NCI-H526 (cell line): ENCODE measurements at regions not wholly inside any gene's neighbourhood (a gene's known extent, or its start where the extent isn't known, plus 50 kb on each side); places are given as distances from the start of the nearest gene placed in this dataset.

Source experiments
- DNase-seq, 2 experiments: peaks; one replicate each; lab custom pipeline; 2025; lab: John Stamatoyannopoulos, UW

- DNase-seq = no peak
Observed at GRCh38 chr2:14270036-14270582, 362.4 kb upstream of the LRATD1 start.

DNA sequence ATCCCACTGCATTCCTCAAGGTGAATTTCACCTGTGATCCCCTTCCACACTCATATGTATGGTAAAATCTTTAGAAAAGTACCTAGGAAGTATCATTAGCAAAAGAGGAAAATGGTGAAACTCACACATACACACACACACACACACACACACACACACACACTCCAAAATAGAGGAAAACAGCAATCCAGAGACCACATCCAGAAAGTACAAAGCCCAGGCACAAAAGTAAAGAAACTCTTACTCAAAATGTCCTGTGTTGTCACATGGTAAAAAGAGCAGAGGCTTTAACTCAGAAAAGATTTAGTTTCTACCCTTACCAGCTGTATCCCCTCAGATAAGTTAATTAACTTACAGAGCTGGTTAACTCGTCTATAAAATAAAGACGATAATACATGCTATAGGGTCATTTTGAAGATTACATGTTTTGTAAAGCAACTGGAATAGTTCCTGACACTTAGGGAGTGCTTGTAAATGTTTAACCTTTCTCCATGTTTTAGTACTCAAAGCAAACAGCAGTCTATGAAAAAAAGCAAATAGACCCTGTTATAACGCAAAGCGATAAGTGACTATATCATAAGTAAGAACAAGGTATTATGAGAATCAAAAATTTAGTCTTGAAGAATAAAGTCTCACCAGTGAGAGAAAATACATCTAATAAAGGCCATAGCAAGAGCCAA lies 360.0 kb upstream of the LRATD1 start:
- no peak for DNase-seq

- DNase-seq = no peak
Observed at GRCh38 chr2:14273650-14274049, 358.9 kb upstream of the LRATD1 start.

GRCh38 chr2:14284244-14284643 lies 348.3 kb upstream of the LRATD1 start:
- DNase-seq = no peak

DNA sequence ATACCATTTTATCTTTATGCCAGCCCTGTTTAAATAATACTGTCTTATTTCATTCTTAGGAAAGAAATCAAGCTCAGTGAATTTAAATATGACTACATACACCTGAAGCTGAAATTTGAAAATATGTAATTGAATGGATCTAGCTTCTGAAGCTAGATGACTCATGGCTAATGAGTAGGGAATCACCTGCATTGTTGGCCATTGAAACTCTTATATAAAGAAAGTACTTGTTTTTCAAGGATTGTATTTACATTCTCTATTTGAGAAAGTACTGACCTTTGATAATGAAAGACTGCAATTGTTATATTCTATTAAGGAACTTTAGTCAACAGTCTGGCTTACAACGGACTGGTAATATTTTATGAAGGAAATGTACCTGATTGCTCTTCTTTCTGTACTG lies 346.7 kb upstream of the LRATD1 start:
- no peak for DNase-seq

GRCh38 chr2:14288016-14288415 lies 344.5 kb upstream of the LRATD1 start:
- DNase-seq = peak; percentile 91 to 94

DNA sequence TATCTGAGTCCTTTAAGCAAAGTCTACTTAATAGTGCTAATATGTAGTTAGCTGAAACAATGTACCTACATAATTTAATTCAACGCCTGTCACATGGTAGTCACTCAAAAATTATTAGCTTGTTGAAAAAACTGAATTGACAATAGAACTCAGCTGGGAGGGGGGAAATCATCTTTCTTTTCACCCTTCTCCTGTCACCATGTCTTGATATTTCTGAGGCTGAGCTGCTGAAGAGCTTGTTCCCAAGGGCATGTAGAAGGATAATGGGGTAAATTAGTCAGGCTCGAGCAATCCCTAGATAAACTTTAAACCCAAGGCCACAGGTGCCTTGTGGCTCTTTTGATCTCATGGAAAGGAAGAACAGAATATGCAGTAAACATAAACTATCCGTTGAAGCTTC lies 339.6 kb upstream of the LRATD1 start:
- no peak for DNase-seq

DNA sequence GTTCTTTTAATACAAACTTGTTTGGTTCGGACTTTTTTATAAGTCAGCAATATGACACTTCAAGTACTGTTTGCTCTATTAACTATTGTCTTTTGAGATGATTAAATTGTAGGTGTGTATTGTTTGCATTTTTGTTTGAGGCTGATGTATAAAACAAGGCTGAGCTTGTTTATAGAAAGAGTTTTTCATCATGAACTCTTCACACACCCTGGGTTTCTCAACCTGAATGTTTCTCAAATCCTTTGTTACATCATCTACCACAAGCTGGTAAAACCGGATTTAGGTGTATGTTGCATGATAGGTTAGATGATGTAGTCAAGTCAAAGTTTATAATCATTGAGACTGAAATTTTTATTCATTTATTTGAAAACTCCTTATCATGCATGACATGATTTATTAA lies 335.2 kb upstream of the LRATD1 start:
- no peak for DNase-seq

GRCh38 chr2:14297906-14298305 lies 334.6 kb upstream of the LRATD1 start:
- DNase-seq = no peak

GRCh38 chr2:14301331-14301730 lies 331.2 kb upstream of the LRATD1 start:
- DNase-seq = no peak

- DNase-seq = no peak
Observed at GRCh38 chr2:14303366-14304115, 329.0 kb upstream of the LRATD1 start.

- DNase-seq = no peak
Observed at GRCh38 chr2:14304326-14304725, 328.2 kb upstream of the LRATD1 start.

DNA sequence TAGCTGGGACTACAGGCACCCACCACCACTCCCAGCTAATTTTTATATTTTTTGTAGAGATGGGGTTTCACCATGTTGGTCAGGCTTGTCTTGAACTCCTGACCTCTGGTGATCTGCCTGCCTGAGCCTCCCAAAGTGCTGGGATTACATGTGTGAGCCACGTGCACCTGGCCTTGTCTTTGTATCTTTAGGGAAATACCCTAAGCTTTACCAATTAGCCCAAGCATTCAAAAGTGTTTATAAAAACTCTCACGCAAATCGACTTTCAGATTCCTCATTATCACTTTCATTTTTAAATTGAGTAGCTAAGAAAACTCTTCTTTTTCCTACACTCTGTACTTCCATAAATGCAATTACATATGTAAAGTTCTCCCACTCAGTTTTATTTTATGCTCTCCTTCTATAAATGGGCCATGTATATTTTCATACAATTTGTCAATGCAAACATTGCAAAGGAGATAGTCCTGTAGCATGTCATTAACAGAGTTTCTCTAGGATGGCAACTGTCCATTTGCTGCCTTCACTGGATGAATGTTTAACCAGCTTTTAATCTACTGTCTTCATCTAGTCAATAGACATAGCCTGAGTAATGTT lies 326.2 kb upstream of the LRATD1 start:
- DNase-seq = peak; percentile 83 to 84

GRCh38 chr2:14313341-14313740 lies 319.2 kb upstream of the LRATD1 start:
- DNase-seq = peak; percentile 54 to 69

DNA sequence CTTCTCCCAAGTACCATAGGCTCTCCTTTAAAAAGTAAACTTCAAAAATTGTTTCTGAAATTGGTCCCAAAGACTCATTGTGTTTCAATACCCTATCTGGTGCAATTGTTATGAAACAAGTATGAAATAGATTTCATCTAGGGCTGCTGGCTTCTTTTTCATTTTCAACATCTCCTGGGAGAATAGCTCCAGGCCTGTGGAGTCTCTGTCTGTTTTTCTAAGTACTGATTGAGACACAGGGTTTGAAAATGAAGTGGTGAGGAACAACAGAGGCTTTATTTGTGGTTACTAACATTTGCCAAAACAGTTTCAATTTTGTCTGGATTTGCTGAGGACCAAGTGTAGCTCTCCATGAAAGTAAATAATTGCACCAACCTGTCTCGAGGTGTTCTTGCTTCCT lies 315.9 kb upstream of the LRATD1 start:
- DNase-seq = no peak

DNA sequence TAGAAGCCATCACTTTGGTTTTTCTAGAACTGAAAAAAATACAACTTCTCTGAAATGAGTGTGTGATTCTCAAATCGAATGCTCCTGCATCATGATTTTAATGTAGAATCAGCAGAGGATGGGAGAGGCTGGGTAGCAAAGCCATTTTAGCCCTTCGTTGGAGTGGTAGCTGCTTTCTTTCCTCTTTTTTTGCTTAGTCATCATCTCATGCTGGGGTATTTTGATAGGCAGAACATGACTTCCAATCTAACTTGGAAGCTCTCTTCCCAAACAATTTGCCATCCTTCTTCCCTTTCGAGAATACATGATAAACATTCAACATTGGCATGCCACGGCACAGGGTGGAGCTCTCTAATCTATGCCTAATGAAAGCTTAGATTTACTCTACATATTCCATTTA lies 311.2 kb upstream of the LRATD1 start:
- no peak for DNase-seq

DNA sequence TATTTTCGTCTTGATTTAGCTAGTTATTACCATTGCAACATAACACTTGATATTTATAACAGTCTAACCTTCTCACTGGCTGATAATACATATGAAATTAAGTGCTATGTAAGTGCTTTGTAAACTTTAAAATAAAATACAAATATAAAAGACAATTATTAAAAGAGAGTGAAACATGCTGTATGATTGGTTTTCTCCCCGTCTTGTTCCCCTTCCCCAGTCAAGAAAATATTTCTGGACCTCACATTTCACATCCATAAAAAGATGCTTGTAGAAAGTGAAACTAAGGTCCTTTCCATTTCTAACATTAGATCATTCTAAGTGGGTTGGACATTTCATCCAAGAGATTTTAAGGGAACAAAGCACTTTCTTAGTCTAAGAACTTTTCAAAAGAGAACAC lies 310.2 kb upstream of the LRATD1 start:
- no peak for DNase-seq

DNA sequence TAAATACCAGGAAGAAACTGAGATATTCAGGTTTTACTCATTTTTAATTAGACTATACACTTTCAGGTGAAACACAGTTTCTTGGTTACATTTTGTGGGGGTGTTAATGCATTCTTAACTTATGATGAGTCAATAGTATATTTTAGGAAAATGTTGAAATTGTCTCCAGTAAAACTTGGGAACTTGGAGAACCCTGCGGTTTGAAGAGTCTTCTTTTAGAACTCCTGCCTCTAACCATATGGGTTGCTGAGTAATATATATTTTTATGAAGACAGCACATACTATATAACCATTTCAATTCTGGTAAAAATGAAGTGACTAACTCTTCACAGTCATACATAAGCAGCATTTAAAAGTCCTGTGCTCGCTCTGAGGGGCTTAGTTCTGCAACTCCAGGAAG lies 308.2 kb upstream of the LRATD1 start:
- DNase-seq = no peak

- DNase-seq = no peak
Observed at GRCh38 chr2:14330884-14331283, 301.6 kb upstream of the LRATD1 start.

GRCh38 chr2:14336759-14337382 lies 295.6 kb upstream of the LRATD1 start:
- no peak for DNase-seq

DNA sequence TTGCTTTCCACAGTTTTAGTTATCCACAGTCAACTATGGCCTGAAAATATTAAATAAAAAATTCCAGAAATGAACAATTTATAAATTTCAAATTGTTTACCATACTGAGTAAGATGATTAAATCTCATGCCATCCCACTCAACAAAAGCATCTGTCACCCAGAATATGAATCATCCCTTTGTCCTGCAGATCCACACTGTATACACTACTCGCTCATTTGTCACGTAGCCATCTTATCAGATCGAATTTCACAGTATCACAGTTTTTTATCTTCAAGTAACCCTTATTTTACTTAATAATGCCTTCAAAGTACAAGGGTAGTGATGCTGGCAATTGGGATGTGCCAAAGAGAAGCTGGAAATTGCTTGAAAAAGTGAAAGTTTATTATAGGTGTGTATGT lies 291.8 kb upstream of the LRATD1 start:
- no peak for DNase-seq

- no peak for DNase-seq
Observed at GRCh38 chr2:14342313-14342712, 290.2 kb upstream of the LRATD1 start.

- no peak for DNase-seq
Observed at GRCh38 chr2:14344355-14344754, 288.2 kb upstream of the LRATD1 start.
